Testis (tissue), 2 donors: ENCODE measurements at regions not wholly inside any gene's neighbourhood (a gene's known extent, or its start where the extent isn't known, plus 50 kb on each side); places are given as distances from the start of the nearest gene placed in this dataset.

Experiments
- POLR2A ChIP-seq: fragments of 450-650 bp; IDR thresholded peaks from one replicate; pipeline ENCODE4 v1.6.1; 2017; ENCODE audit warnings: antibody characterized with exemption, mild to moderate bottlenecking, moderate library complexity
- TF ChIP-seq, protein P1 (sequence below), 3 experiments: fragments of 450-650 bp in 2 of 3; fragments of 200-600 bp in 1 of 3; sonication (generic) in 1 of 3; IDR thresholded peaks; one replicate each; pipeline ENCODE4 v1.5.1; 2016 to 2019; ENCODE audit warnings: antibody characterized with exemption in 3 of 3, mild to moderate bottlenecking in 2 of 3, moderate library complexity in 1 of 3

GRCh38 chr19:28949027-28949426 is 263.9 kb downstream of the UQCRFS1 start:
- TF ChIP-seq, protein P1, sequence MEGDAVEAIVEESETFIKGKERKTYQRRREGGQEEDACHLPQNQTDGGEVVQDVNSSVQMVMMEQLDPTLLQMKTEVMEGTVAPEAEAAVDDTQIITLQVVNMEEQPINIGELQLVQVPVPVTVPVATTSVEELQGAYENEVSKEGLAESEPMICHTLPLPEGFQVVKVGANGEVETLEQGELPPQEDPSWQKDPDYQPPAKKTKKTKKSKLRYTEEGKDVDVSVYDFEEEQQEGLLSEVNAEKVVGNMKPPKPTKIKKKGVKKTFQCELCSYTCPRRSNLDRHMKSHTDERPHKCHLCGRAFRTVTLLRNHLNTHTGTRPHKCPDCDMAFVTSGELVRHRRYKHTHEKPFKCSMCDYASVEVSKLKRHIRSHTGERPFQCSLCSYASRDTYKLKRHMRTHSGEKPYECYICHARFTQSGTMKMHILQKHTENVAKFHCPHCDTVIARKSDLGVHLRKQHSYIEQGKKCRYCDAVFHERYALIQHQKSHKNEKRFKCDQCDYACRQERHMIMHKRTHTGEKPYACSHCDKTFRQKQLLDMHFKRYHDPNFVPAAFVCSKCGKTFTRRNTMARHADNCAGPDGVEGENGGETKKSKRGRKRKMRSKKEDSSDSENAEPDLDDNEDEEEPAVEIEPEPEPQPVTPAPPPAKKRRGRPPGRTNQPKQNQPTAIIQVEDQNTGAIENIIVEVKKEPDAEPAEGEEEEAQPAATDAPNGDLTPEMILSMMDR (IDR thresholded peaks at IDR 0.05), result no peak
- no peak for TF ChIP-seq POLR2A
